Astrocyte of the spinal cord (primary cell): ENCODE measurements at regions not wholly inside any gene's neighbourhood (a gene's known extent, or its start where the extent isn't known, plus 50 kb on each side); places are given as distances from the start of the nearest gene placed in this dataset.

ENCODE experiments used
- DNase-seq: peaks from one replicate; pipeline ENCODE4 v3.0.0; 2011; ENCODE audit warnings: low read depth, low spot score
- H3K4me3 ChIP-seq: 2 replicates; pipeline ENCODE4 v1.5.1; 2011; ENCODE audit warnings: low read depth, mild to moderate bottlenecking, low read length, moderate library complexity
- in situ Hi-C: cut with HindIII; loops from 2 replicates; pipeline ENCODE4 v1.10.0; 2017; ENCODE audit warnings: low sequenced_read_pairs
- TF ChIP-seq, protein P1 (sequence below): IDR thresholded peaks from 2 replicates; pipeline ENCODE4 v1.5.1; 2012; ENCODE audit warnings: low read depth, mild to moderate bottlenecking, low read length, inconsistent platforms

DNA sequence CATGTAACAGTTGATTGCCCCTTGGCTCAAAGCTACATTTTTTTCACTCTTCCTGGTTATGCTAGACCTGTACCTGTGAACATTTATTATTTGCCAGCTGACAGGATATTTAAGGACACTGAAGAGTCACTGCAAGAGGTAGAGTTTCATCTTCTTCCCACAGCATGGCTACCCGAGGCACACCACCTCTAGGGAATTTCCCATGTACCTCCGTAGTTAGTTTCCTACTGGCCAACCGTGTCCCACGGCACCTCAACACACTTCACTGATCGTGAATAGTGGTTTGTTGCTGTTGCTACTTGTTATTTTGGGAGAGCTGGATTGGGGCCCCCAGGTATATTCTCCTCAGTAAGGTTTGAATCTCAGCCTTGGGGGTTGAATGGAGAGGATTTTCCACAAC is 648.6 kb downstream of the SEMA5A start:
- no peak overlapping the region for H3K4me3 ChIP-seq
- TF ChIP-seq, protein P1, sequence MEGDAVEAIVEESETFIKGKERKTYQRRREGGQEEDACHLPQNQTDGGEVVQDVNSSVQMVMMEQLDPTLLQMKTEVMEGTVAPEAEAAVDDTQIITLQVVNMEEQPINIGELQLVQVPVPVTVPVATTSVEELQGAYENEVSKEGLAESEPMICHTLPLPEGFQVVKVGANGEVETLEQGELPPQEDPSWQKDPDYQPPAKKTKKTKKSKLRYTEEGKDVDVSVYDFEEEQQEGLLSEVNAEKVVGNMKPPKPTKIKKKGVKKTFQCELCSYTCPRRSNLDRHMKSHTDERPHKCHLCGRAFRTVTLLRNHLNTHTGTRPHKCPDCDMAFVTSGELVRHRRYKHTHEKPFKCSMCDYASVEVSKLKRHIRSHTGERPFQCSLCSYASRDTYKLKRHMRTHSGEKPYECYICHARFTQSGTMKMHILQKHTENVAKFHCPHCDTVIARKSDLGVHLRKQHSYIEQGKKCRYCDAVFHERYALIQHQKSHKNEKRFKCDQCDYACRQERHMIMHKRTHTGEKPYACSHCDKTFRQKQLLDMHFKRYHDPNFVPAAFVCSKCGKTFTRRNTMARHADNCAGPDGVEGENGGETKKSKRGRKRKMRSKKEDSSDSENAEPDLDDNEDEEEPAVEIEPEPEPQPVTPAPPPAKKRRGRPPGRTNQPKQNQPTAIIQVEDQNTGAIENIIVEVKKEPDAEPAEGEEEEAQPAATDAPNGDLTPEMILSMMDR, result no peak
- in situ Hi-C loops, result no loop called here
- no peak for DNase-seq

DNA sequence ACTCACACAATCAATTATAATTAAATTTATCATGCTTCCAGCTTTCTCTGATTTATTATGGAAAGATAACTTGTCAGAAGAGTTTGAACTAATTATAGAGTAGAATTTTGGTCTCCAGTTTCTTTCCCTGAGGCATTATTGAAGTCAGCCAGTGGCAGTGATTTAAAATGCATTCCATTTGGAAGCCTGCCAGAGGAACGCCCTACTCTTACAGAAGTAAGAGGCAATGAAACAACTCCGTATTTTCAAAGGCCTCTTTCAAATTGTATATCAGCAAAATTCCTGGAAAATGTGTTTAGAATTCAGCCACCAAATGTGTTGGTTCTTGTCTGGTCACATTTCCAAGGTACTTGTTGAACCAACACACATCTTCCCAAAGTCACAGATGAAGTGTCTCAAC is 640.9 kb downstream of the SEMA5A start:
- in situ Hi-C loops, result no loop called here
- H3K4me3 ChIP-seq, result no peak overlapping the region
- peak; percentile 61 for DNase-seq
- TF ChIP-seq, protein P1, result no peak

DNA sequence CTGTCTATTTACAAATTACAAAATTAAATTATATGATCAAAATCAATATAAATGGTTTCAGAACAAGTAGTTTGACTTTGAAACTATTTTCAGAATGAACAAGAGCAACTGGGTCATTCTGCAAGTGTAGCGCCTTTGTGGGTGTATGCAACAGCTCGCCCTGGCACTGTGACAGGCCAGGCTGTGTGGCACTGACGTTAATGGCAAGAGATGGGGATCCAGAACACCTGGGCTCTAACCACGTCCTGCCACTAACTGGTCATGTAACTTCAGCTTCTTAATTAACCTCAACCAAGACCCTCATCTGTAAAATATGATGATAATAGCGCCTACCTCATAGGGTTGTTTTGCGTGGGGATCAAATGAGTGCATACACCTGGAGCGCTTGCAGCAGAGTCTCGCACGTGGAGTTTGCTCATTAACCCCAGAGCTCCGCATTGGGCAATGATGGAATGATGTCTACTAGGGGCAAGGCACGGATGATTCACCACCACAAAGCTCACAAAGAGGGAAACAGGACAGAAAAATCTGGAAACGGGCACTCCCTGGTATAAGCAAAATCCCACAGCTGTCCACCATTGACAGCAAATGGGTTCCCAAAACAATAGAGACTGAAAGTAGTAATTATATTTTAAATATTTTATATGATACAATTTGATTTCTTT is 639.4 kb downstream of the SEMA5A start:
- H3K4me3 ChIP-seq, result no peak overlapping the region
- in situ Hi-C loops, result no loop called here
- TF ChIP-seq, protein P1, result no peak
- peak; percentile 75 for DNase-seq

DNA sequence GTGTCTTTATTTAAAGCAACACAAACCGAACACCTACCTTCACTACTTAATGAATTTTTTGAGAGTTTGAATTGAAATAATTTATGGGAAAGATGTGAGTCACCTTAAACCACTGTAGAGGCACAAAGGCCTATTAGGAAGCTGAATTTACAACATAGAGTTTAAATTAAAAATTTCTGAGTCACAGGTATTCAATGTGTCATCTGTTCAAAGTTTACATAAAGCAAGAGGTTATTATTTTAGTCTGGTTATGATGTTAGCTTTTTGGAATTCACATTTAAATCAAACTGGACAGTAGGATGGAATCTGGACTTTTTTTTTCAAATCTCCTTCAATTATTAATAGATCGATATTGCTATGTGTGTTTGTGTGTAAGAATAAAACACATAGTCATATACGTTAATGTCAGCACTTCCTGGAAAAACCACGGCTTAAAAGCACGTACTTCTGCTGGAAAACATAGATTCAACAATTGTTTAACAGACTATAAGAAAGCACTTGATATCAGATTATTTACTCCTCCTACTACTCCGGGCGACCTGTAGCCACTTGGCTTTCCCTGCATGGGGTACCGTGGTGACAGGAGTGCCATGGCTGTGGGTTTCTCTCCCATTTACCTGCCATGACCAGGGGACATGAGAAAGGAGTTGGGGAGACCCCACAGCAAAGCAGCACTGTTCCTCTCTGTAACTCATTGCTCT is 638.6 kb downstream of the SEMA5A start:
- peak; percentile 86 for DNase-seq

DNA sequence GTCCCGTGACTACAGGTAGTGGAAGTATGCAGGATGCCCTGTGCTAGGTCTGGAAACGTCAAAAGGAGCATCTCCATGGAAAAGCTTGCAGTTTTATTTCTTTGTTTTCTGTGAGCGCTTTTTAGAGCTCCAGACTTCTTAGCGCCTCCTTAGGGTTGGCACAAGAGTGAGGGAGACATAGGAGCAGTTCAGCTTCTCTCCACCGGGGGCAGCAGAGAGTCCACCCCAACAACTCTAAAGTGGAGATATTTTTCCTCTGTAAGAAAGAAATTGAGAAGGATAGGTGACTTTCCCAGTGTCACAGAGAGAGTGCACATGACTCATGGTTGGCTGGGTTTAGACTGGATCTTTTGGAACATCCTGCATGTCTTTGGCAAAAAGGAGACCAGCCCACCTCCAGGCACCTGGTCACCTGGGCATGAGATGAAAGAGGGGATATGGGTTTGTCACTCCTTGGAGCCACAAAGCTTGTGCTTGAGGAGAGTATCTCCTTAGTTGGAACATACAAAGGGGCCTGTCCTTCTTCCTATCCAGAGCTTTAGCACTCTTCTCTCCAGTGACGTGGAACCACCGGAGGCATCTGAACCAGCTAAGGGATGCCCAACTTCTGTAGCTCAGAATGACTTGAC is 637.7 kb downstream of the SEMA5A start:
- in situ Hi-C loops, result no loop called here
- no peak overlapping the region for H3K4me3 ChIP-seq
- peak; percentile 44 for DNase-seq
- TF ChIP-seq, protein P1, result peak; percentile 84

More for the DNA sequence above, 638.6 kb downstream of the SEMA5A start:
- in situ Hi-C loops, result no loop called here
- H3K4me3 ChIP-seq, result no peak overlapping the region
- TF ChIP-seq, protein P1, result no peak

DNA sequence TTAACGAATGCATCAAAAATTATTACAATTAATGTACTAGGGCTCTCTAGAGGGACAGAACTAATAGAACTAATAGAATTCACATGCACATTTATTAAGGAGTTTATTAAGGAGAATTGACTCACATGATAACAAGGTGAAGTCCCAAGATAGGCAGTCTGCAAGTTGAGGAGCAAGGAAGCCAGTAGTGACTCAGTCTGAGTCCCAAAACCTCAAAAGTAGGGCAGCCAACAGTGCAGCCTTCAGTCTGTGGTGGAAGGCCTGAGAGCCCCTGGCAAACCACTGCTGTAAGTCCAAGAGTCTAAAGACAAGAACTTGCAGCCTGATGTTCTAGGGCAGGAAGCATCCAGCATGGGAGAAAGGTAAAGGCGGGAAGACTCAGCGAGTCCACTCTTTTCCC is 633.8 kb downstream of the SEMA5A start:
- TF ChIP-seq, protein P1, result no peak
- in situ Hi-C loops, result no loop called here
- H3K4me3 ChIP-seq, result no peak overlapping the region
- DNase-seq, result peak; percentile 35
